NT2/D1 (cell line): ENCODE measurements at regions not wholly inside any gene's neighbourhood (a gene's known extent, or its start where the extent isn't known, plus 50 kb on each side); places are given as distances from the start of the nearest gene placed in this dataset.

Experiments
- YY1 ChIP-seq: IDR thresholded peaks from 2 replicates; pipeline ENCODE4 v1.6.1; 2011; ENCODE audit not compliant: insufficient read length, insufficient read depth
- ZNF274 ChIP-seq: IDR thresholded peaks from 2 replicates; pipeline ENCODE4 v1.6.1; 2011; ENCODE audit warnings: mild to moderate bottlenecking, low read depth, low read length

DNA sequence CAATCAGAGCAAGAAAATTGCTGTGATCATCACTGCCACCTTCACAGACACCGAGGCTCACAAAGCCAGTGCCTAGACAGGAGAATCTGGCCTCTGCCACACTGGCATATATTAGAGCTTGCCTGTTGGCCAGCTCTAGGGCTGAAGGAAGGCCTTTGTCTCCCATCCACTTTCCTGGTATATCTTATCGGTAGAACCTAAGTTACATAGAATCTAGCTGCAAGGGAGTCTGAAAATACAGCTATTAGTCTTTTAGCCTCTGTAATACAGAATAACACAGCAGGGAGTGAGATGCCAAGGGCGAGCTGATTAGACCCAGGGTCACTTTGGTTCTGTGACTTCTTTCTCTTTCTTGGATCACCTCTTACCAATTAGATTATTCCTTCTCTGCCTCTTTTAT lies 154.9 kb upstream of the KL start:
- TF ChIP-seq YY1 (no peak), ZNF274 (no peak)
